ENCODE measurements at regions not wholly inside any gene's neighbourhood (a gene's known extent, or its start where the extent isn't known, plus 50 kb on each side); places are given as distances from the start of the nearest gene placed in this dataset.

- no peak for DNase-seq
These were observed 270.0 kb upstream of the NAV3 start for GRCh38 chr12:77560714-77561113.

GRCh38 chr12:77559400-77560074, 271.2 kb upstream of the NAV3 start:
- DNase-seq, result no peak

GRCh38 chr12:77555074-77555473, 275.6 kb upstream of the NAV3 start:
- no peak for DNase-seq

- DNase-seq, result no peak
These were observed 276.6 kb upstream of the NAV3 start for GRCh38 chr12:77553976-77554619.

- no peak for DNase-seq
These were observed 281.1 kb upstream of the NAV3 start for GRCh38 chr12:77549383-77550128.

- DNase-seq, result no peak
These were observed 281.9 kb upstream of the NAV3 start for GRCh38 chr12:77548797-77549196.

- DNase-seq, result no peak
These were observed 290.6 kb upstream of the NAV3 start for GRCh38 chr12:77540097-77540496.

- DNase-seq, result no peak
These were observed 293.0 kb upstream of the NAV3 start for GRCh38 chr12:77537663-77538062.

- no peak for DNase-seq
These were observed 295.0 kb upstream of the NAV3 start for GRCh38 chr12:77535734-77536133.

- no peak for DNase-seq
These were observed 298.8 kb upstream of the NAV3 start for GRCh38 chr12:77531912-77532311.

GRCh38 chr12:77522247-77522646, 308.4 kb upstream of the NAV3 start:
- no peak for DNase-seq

GRCh38 chr12:77521508-77522115, 309.1 kb upstream of the NAV3 start:
- no peak for DNase-seq

- DNase-seq, result no peak
These were observed 316.2 kb upstream of the NAV3 start for GRCh38 chr12:77514511-77514910.

- no peak for DNase-seq
These were observed 319.7 kb upstream of the NAV3 start for GRCh38 chr12:77510985-77511384.

GRCh38 chr12:77504466-77504865, 326.2 kb upstream of the NAV3 start:
- DNase-seq, result no peak

- DNase-seq, result no peak
These were observed 330.6 kb upstream of the NAV3 start for GRCh38 chr12:77500089-77500488.

- DNase-seq, result no peak
These were observed 333.0 kb upstream of the NAV3 start for GRCh38 chr12:77497647-77498046.

GRCh38 chr12:77496714-77497113, 334.0 kb upstream of the NAV3 start:
- DNase-seq, result no peak

- DNase-seq, result no peak
These were observed 336.4 kb upstream of the NAV3 start for GRCh38 chr12:77494296-77494695.

- DNase-seq, result no peak
These were observed 337.2 kb upstream of the NAV3 start for GRCh38 chr12:77493302-77494168.

- no peak for DNase-seq
These were observed 338.2 kb upstream of the NAV3 start for GRCh38 chr12:77492536-77492935.

GRCh38 chr12:77489331-77489970, 341.2 kb upstream of the NAV3 start:
- DNase-seq, result no peak
